GM12878 (cell line): ENCODE measurements at regions not wholly inside any gene's neighbourhood (a gene's known extent, or its start where the extent isn't known, plus 50 kb on each side); places are given as distances from the start of the nearest gene placed in this dataset.

Experiments
- ATAC-seq: fragments of 200-7000 bp; cut with Tn5 transposase; 3 replicates; pipeline ENCODE4 v1.9.1; 2020; ENCODE audit warnings: mild to moderate bottlenecking, moderate library complexity
- BruUV-seq: library from RNA; stranded (reverse); fragments of 400-500 nt; replicated peaks from 2 replicates; lab custom pipeline; 2021; lab: Mats Ljungman, UMichigan
- CTCF ChIA-PET: fragments of 300-600 bp; sonication (Branson Sonifier 250); formaldehyde crosslinking; extraction: SDS; loops from one replicate; lab custom pipeline; 2021; ENCODE audit warnings: inconsistent platforms; lab: Yijun Ruan, JAX
- POLR2A ChIA-PET: fragments of 350-600 bp; formaldehyde crosslinking; extraction: SDS; loops from one replicate; lab custom pipeline; 2021; ENCODE audit warnings: inconsistent platforms; lab: Charles Lee
- RAD21 ChIA-PET: fragments of 300-600 bp; sonication (Branson Sonifier 250); formaldehyde crosslinking; loops from one replicate; lab custom pipeline; 2023; ENCODE audit warnings: antibody characterized with exemption; ENCODE audit not compliant: unreplicated experiment; lab: Charles Lee
- SMC1A ChIA-PET: fragments of 300-600 bp; sonication (Branson Sonifier 250); formaldehyde crosslinking; loops from one replicate; lab custom pipeline; 2023; ENCODE audit not compliant: unreplicated experiment, uncharacterized antibody; lab: Charles Lee
- DNase-seq: peaks from one replicate; pipeline ENCODE4 v3.0.0-alpha.2; 2011; ENCODE audit warnings: low read depth, low spot score
- FAIRE-seq: peaks from 3 replicates; lab custom pipeline; 2011; peaks lifted over from hg19 to GRCh38; lab: Jason Lieb, UNC
- H2AFZ ChIP-seq: 2 replicates; pipeline ENCODE4 v1.6.0; 2011; ENCODE audit warnings: low read depth, low read length, control low read depth; ENCODE audit not compliant: control insufficient read depth
- H3K27ac ChIP-seq: 2 replicates; pipeline ENCODE4 v1.5.1; 2011; ENCODE audit warnings: control low read depth; ENCODE audit not compliant: control insufficient read depth, insufficient read depth
- H3K27me3 ChIP-seq, 2 experiments: replicated peaks in 1 of 2; 2 replicates each; pipeline versions ENCODE4 v1.6.0 to v1.6.1; 2011; ENCODE audit warnings: low read length in 1 of 2; ENCODE audit not compliant: control insufficient read depth in 2 of 2, insufficient read depth in 2 of 2
- H3K36me3 ChIP-seq, 2 experiments: 2 replicates each; pipeline ENCODE4 v1.5.1; 2011; ENCODE audit warnings: low read length in 1 of 2; ENCODE audit not compliant: control insufficient read depth in 2 of 2, insufficient read depth in 2 of 2
- H3K4me1 ChIP-seq: 2 replicates; pipeline ENCODE4 v1.6.1; 2011; ENCODE audit warnings: mild to moderate bottlenecking, low read length, moderate library complexity, mixed read lengths; ENCODE audit not compliant: control insufficient read depth, insufficient read depth
- H3K4me2 ChIP-seq: 2 replicates; pipeline ENCODE4 v1.6.0; 2011; ENCODE audit warnings: control low read depth; ENCODE audit not compliant: control insufficient read depth, insufficient read depth
- H3K4me3 ChIP-seq: fragments of 200-600 bp; sonication (generic); 2 replicates; pipeline ENCODE4 v1.5.1; 2016
- H3K79me2 ChIP-seq: 2 replicates; pipeline ENCODE4 v1.6.0; 2011; ENCODE audit warnings: low read length; ENCODE audit not compliant: control insufficient read depth, insufficient read depth
- H3K9ac ChIP-seq: 2 replicates; pipeline ENCODE4 v1.8.0; 2011; ENCODE audit warnings: low read length, control low read depth, mixed read lengths; ENCODE audit not compliant: control insufficient read depth, insufficient read depth
- H3K9me3 ChIP-seq: replicated peaks from 3 replicates; pipeline ENCODE4 v1.5.1; 2011; ENCODE audit warnings: mild to moderate bottlenecking, low read length; ENCODE audit not compliant: control insufficient read depth, insufficient read depth
- H4K20me1 ChIP-seq: 2 replicates; pipeline ENCODE4 v1.6.0; 2011; ENCODE audit not compliant: control insufficient read depth, insufficient read depth
- BACH1 ChIP-seq: fragments of 450-650 bp; IDR thresholded peaks from 2 replicates; pipeline ENCODE4 v1.6.1; 2017; ENCODE audit warnings: mild to moderate bottlenecking, borderline replicate concordance
- CTCF ChIP-seq, 3 experiments: IDR thresholded peaks in 2 of 3; conservative IDR thresholded peaks in 1 of 3; 2 replicates each; pipeline ENCODE4 v1.5.1; 2011; ENCODE audit warnings: low read depth in 3 of 3, low read length in 3 of 3, mild to moderate bottlenecking in 3 of 3, control low read depth in 2 of 3, moderate library complexity in 2 of 3, inconsistent platforms in 1 of 3, mixed read lengths in 1 of 3; ENCODE audit not compliant: control insufficient read depth in 2 of 3, insufficient read depth in 1 of 3; ENCODE audit errors: extremely low read depth in 1 of 3
- EED ChIP-seq: sonication (generic); IDR thresholded peaks from 2 replicates; pipeline ENCODE4 v1.6.1; 2016; ENCODE audit warnings: antibody characterized with exemption, low read depth
- IRF3 ChIP-seq: fragments of 450-650 bp; IDR thresholded peaks from 2 replicates; pipeline ENCODE4 v1.6.1; 2014; ENCODE audit warnings: mild to moderate bottlenecking
- POU2F2 ChIP-seq: IDR thresholded peaks from 3 replicates; pipeline ENCODE4 v1.6.1; 2011; ENCODE audit warnings: low read depth, mild to moderate bottlenecking, low read length, borderline replicate concordance
- RAD21 ChIP-seq: IDR thresholded peaks from 2 replicates; pipeline ENCODE4 v1.6.1; 2011; ENCODE audit warnings: mild to moderate bottlenecking, low read depth, low read length, moderate library complexity; ENCODE audit not compliant: insufficient read depth
- STAT1 ChIP-seq: fragments of 450-650 bp; conservative IDR thresholded peaks from 2 replicates; pipeline ENCODE4 v1.6.1; 2014; ENCODE audit warnings: antibody characterized with exemption, mild to moderate bottlenecking
- WGBS: methylation state at CpG from one replicate; pipeline ENCODE4 v1.1.6; 2016; ENCODE audit warnings: low lambda C conversion rate; ENCODE audit not compliant: insufficient replicate concordance, insufficient coverage; ENCODE audit errors: missing lambda C conversion rate; 5-methylcytosine and 5-hydroxymethylcytosine counted together
- in situ Hi-C: fragments of 300-500 bp; cut with MboI; formaldehyde crosslinking; loops from 9 replicates; pipeline ENCODE4 v1.14.3; 2018; ENCODE audit warnings: mixed read lengths
- intact Hi-C: fragments of 100-400 bp; cut with micrococcal nuclease; formaldehyde crosslinking; loops from one replicate; pipeline ENCODE4 v1.14.2; 2022; ENCODE audit not compliant: unreplicated experiment
- TF ChIP-seq, protein P1 (sequence below): fragments of 450-650 bp; IDR thresholded peaks from 2 replicates; pipeline ENCODE4 v1.6.1; 2016; ENCODE audit warnings: mild to moderate bottlenecking, moderate library complexity, borderline replicate concordance

- TF ChIP-seq, protein P1, sequence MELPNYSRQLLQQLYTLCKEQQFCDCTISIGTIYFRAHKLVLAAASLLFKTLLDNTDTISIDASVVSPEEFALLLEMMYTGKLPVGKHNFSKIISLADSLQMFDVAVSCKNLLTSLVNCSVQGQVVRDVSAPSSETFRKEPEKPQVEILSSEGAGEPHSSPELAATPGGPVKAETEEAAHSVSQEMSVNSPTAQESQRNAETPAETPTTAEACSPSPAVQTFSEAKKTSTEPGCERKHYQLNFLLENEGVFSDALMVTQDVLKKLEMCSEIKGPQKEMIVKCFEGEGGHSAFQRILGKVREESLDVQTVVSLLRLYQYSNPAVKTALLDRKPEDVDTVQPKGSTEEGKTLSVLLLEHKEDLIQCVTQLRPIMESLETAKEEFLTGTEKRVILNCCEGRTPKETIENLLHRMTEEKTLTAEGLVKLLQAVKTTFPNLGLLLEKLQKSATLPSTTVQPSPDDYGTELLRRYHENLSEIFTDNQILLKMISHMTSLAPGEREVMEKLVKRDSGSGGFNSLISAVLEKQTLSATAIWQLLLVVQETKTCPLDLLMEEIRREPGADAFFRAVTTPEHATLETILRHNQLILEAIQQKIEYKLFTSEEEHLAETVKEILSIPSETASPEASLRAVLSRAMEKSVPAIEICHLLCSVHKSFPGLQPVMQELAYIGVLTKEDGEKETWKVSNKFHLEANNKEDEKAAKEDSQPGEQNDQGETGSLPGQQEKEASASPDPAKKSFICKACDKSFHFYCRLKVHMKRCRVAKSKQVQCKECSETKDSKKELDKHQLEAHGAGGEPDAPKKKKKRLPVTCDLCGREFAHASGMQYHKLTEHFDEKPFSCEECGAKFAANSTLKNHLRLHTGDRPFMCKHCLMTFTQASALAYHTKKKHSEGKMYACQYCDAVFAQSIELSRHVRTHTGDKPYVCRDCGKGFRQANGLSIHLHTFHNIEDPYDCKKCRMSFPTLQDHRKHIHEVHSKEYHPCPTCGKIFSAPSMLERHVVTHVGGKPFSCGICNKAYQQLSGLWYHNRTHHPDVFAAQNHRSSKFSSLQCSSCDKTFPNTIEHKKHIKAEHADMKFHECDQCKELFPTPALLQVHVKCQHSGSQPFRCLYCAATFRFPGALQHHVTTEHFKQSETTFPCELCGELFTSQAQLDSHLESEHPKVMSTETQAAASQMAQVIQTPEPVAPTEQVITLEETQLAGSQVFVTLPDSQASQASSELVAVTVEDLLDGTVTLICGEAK, result no peak
- TF ChIP-seq IRF3 (no peak), BACH1 (no peak)
These were observed 161.9 kb upstream of the ARHGAP42 start (continued) for GRCh38 chr11:100525197-100525596.

DNA sequence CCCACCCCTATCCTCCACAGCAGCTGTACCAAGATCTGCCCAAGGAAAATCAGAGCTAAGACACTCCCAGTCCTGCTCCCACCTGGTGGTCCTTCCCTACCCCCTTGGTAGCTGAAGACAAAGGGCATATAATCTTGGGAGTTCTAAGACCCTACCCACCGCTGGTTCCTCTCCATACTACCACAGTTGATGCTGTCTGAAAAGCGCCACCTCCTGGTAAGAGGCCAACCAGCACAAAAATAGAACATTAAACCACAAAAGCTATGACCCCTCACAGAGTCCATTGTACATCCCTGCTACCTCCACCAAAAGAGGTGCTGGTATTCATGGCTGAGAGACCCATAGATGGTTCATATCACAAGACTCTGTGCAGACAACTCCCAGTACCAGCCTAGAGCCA lies 161.5 kb upstream of the ARHGAP42 start:
- Histone ChIP-seq H3K27me3 (no peaks in the 10 kb centered on the region), H3K9ac (no peak overlapping the region), H3K27ac (no peak overlapping the region), H3K79me2 (no peaks in the 10 kb centered on the region), H3K4me3 (no peak overlapping the region), H3K4me2 (no peak overlapping the region), H2AFZ (no peak overlapping the region), H3K4me1 (no peaks in the 10 kb centered on the region), H4K20me1 (no peaks in the 10 kb centered on the region), H3K9me3 (no peaks in the 10 kb centered on the region), H3K36me3 (no peaks in the 10 kb centered on the region)
- in situ Hi-C loops, result no loop called here
- intact Hi-C loops, result no loop called here
- RAD21 ChIA-PET, result no interaction called here
- no TSS peak for BruUV-seq
- CTCF ChIA-PET, result interaction anchor here (0.7 to 1.1 kb wide), 2 partner anchors 613 to 697 kb away, joined by 3 read pairs; no protein-coding TSS in a partner anchor
- no peak for FAIRE-seq
- POLR2A ChIA-PET, result no interaction called here
- DNase-seq, result no peak
- 0% methylated on average over 2 of the region's 2 CpGs for WGBS
- SMC1A ChIA-PET, result interaction anchor here (1.4 kb wide), 1 partner anchor 16 kb away, joined by 3 read pairs; no protein-coding TSS in a partner anchor
- ATAC-seq, result peak; percentile 32; the same call in 1 of the 3 replicates
- no peak for TF ChIP-seq POU2F2
- peak; percentile 15 to 36 (median 31); a peak in 4 of 6 replicates for TF ChIP-seq CTCF (IDR thresholded peaks at IDR 0.05 in 2 of 3, conservative IDR thresholded peaks at IDR 0.05 in 1 of 3; ENCODE audit: control insufficient read depth in 2 of 3, extremely low read depth in 1 of 3, insufficient read depth in 1 of 3, low read depth in 3 of 3, low read length in 3 of 3)
- no peak for TF ChIP-seq STAT1
- 0 out of 2 replicates have a peak, but pooled peaks have one; percentile 5 for TF ChIP-seq RAD21
- TF ChIP-seq EED, result no peak
